ENCODE measurements at regions not wholly inside any gene's neighbourhood (a gene's known extent, or its start where the extent isn't known, plus 50 kb on each side); places are given as distances from the start of the nearest gene placed in this dataset.

DNA sequence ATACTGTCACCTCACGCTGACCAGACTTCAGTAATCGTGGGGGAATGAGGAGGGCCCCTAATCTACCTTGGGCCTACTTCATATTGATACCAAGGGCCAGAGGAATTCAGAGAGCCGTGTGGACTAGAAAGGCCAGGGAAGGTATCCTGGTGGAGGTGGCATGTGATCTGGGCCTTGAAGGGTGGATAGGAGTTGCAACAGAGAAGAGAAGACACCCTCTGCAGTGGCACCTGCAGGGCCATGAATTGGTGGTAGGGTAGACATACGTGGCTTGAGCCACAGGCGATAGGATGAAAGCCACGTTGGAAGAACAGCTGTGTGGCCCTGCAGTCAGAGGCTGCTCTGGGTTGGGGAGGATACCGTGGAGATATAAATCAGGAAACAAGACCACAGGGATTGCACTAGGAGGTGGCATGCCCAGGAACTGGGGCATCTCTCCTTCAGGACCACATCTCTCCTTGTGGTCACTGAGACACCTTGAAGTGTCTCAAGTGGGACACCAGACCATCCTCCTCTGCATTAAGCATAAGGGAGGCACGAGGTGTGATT lies 141.4 kb downstream of the CYP26B1 start:
- TF ChIP-seq, protein P1, sequence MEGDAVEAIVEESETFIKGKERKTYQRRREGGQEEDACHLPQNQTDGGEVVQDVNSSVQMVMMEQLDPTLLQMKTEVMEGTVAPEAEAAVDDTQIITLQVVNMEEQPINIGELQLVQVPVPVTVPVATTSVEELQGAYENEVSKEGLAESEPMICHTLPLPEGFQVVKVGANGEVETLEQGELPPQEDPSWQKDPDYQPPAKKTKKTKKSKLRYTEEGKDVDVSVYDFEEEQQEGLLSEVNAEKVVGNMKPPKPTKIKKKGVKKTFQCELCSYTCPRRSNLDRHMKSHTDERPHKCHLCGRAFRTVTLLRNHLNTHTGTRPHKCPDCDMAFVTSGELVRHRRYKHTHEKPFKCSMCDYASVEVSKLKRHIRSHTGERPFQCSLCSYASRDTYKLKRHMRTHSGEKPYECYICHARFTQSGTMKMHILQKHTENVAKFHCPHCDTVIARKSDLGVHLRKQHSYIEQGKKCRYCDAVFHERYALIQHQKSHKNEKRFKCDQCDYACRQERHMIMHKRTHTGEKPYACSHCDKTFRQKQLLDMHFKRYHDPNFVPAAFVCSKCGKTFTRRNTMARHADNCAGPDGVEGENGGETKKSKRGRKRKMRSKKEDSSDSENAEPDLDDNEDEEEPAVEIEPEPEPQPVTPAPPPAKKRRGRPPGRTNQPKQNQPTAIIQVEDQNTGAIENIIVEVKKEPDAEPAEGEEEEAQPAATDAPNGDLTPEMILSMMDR (IDR thresholded peaks at IDR 0.05), result no peak
- no peak for TF ChIP-seq POLR2A (IDR thresholded peaks at IDR 0.05)

All from heart left ventricle (tissue), 13 donors.